WERI-Rb-1 (cell line): ENCODE measurements at regions not wholly inside any gene's neighbourhood (a gene's known extent, or its start where the extent isn't known, plus 50 kb on each side); places are given as distances from the start of the nearest gene placed in this dataset.

Source experiments
- DNase-seq: peaks from one replicate; pipeline ENCODE4 v3.0.0-alpha.2; 2020
- H3K27ac ChIP-seq: fragments of 250-450 bp; sonication (Bioruptor Pico); 2 replicates; pipeline ENCODE4 v1.5.1; 2020; ENCODE audit warnings: mild to moderate bottlenecking, moderate library complexity
- H3K27me3 ChIP-seq: fragments of 250-450 bp; sonication (Bioruptor Pico); 2 replicates; pipeline ENCODE4 v1.5.1; 2021; ENCODE audit warnings: mild to moderate bottlenecking, low read depth, moderate library complexity; ENCODE audit not compliant: insufficient read depth, severe bottlenecking
- H3K36me3 ChIP-seq: fragments of 250-450 bp; sonication (Bioruptor Pico); 2 replicates; pipeline ENCODE4 v1.5.1; 2020; ENCODE audit warnings: mild to moderate bottlenecking, moderate library complexity
- H3K4me3 ChIP-seq: 2 replicates; pipeline ENCODE4 v1.5.1; 2011; ENCODE audit warnings: low read depth, mild to moderate bottlenecking, control low read depth, low read length
- H3K9me3 ChIP-seq: fragments of 250-450 bp; sonication (Bioruptor Pico); 2 replicates; pipeline ENCODE4 v1.5.1; 2021; ENCODE audit warnings: mild to moderate bottlenecking, moderate library complexity; ENCODE audit not compliant: severe bottlenecking
- CTCF ChIP-seq: IDR thresholded peaks from 2 replicates; pipeline ENCODE4 v1.5.1; 2011; ENCODE audit warnings: low read depth, mild to moderate bottlenecking, control low read depth, inconsistent platforms, low read length

DNA sequence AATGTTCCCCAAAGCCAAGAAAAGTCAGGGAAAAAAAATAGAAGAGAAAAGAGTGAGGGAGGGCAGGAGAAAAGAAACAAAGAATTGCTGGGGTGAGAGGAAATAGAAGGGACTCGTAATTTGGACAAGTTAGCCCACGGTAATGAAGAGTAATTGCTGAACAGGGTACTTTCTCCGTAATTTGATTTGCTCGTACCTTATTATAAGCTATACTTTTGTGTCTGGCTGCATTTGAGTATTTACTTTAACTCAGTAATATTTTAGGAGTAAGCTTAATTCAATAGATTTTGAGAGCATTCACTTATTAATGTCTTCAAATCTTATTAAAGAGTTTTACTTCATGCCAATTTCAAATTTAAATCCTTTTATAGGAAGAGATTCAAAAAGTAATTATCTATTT lies 527.5 kb downstream of the COL11A1 start:
- DNase-seq, result no peak
- Histone ChIP-seq H3K4me3 (no peak overlapping the region), H3K36me3 (no peaks in the 10 kb centered on the region), H3K27me3 (no peaks in the 10 kb centered on the region), H3K9me3 (no peaks in the 10 kb centered on the region), H3K27ac (no peak overlapping the region)
- TF ChIP-seq CTCF, result no peak

DNA sequence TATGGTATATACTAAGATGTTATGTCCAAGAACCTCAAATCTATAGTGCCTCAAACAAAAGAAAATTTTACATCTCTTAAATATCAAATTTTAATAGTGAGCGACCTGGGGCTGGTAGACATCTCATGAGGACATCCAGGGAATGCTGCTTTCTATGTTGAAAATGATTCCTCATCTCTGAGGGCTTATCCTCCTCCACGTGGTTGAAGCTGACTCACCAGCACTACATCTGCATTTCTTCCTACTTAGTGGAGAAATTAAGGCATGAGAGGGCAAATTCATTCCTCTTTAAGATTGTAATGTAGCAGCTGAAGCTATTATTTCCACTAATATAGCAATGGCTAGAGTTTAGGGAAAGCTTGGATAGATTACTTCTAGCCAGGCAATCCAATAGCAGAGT lies 529.5 kb downstream of the COL11A1 start:
- no peak for TF ChIP-seq CTCF
- Histone ChIP-seq H3K27ac (no peak overlapping the region), H3K36me3 (no peaks in the 10 kb centered on the region), H3K9me3 (no peaks in the 10 kb centered on the region), H3K4me3 (no peak overlapping the region), H3K27me3 (no peaks in the 10 kb centered on the region)
- no peak for DNase-seq

GRCh38 chr1:102572637-102573036 lies 535.7 kb downstream of the COL11A1 start:
- H3K36me3 ChIP-seq, result no peaks in the 10 kb centered on the region
- H3K27me3 ChIP-seq, result no peaks in the 10 kb centered on the region
- H3K9me3 ChIP-seq, result no peaks in the 10 kb centered on the region
- TF ChIP-seq CTCF, result no peak
- no peak overlapping the region for H3K27ac ChIP-seq
- DNase-seq, result no peak
- no peak overlapping the region for H3K4me3 ChIP-seq

DNA sequence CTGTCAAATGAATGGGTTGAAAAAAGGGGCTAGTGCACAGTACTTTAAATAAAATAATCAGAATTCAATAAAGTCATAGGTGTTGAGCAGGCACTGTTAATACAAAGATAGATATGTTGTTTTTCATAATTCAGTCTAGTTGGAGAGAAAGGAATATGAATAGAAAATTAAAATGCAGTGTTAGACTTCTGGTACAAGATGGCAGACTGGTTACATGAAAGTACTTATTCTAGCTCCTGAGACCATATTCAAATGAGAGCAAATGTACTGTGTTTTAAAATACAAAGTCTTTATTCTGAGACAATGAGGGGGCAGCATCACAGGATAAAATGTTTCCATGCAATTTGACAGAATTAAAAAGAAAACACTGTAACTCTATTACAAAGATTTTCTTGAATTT lies 542.1 kb downstream of the COL11A1 start:
- no peak for TF ChIP-seq CTCF
- no peaks in the 10 kb centered on the region for H3K27me3 ChIP-seq
- H3K9me3 ChIP-seq, result no peaks in the 10 kb centered on the region
- DNase-seq, result no peak
- H3K27ac ChIP-seq, result no peak overlapping the region
- H3K36me3 ChIP-seq, result no peaks in the 10 kb centered on the region
- no peak overlapping the region for H3K4me3 ChIP-seq

GRCh38 chr1:102562380-102562779 lies 545.9 kb downstream of the COL11A1 start:
- Histone ChIP-seq H3K27ac (no peak overlapping the region), H3K4me3 (no peak overlapping the region), H3K27me3 (no peaks in the 10 kb centered on the region), H3K36me3 (no peaks in the 10 kb centered on the region), H3K9me3 (no peaks in the 10 kb centered on the region)
- TF ChIP-seq CTCF, result no peak
- DNase-seq, result no peak

GRCh38 chr1:102550729-102551384 lies 554.1 kb upstream of the OLFM3 start:
- TF ChIP-seq CTCF, result peak; percentile 63
- DNase-seq, result peak; percentile 70
- no peak overlapping the region for H3K4me3 ChIP-seq

More at GRCh38 chr1:102550729-102551384, 554.1 kb upstream of the OLFM3 start:
- no peaks in the 10 kb centered on the region for H3K36me3 ChIP-seq
- H3K27ac ChIP-seq, result no peak overlapping the region
- no peaks in the 10 kb centered on the region for H3K27me3 ChIP-seq
- H3K9me3 ChIP-seq, result no peaks in the 10 kb centered on the region
